Skeletal muscle cell (primary cell): ENCODE measurements at regions not wholly inside any gene's neighbourhood (a gene's known extent, or its start where the extent isn't known, plus 50 kb on each side); places are given as distances from the start of the nearest gene placed in this dataset.
"Not testable (repeated sequence)": the region's sequence is repeated elsewhere in the genome, so short reads cannot be mapped to it uniquely, and the experiment has no call there.

Source experiments
- DNase-seq: peaks from one replicate; pipeline ENCODE4 v3.0.0-alpha.2; 2010; ENCODE audit warnings: low read depth
- H3K4me3 ChIP-seq: 2 replicates; pipeline ENCODE4 v1.5.1; 2011; ENCODE audit warnings: low read depth, mild to moderate bottlenecking, control low read depth, low read length, moderate library complexity

- no peak overlapping the region for H3K4me3 ChIP-seq
- no peak for DNase-seq
Measured at GRCh38 chr4:117835566-117835965, 198.7 kb upstream of the NDST3 start.

GRCh38 chr4:117844594-117844993, 189.7 kb upstream of the NDST3 start:
- H3K4me3 ChIP-seq = no peak overlapping the region
- DNase-seq = no peak

GRCh38 chr4:117845270-117845669, 189.0 kb upstream of the NDST3 start:
- H3K4me3 ChIP-seq = no peak overlapping the region
- DNase-seq = no peak

- DNase-seq = no peak
- H3K4me3 ChIP-seq = no peak overlapping the region
Measured at GRCh38 chr4:117847849-117848248, 186.4 kb upstream of the NDST3 start.

- H3K4me3 ChIP-seq = no peak overlapping the region
- no peak for DNase-seq
Measured at GRCh38 chr4:117868201-117868600, 166.1 kb upstream of the NDST3 start.

- no peak overlapping the region for H3K4me3 ChIP-seq
- DNase-seq = no peak
Measured at GRCh38 chr4:117873779-117874178, 160.5 kb upstream of the NDST3 start.

- no peak for DNase-seq
- H3K4me3 ChIP-seq = no peak overlapping the region
Measured at GRCh38 chr4:117874216-117874615, 160.1 kb upstream of the NDST3 start.

GRCh38 chr4:117889978-117890377, 144.3 kb upstream of the NDST3 start:
- H3K4me3 ChIP-seq = no peak overlapping the region
- DNase-seq = no peak

- no peak overlapping the region for H3K4me3 ChIP-seq
- no peak for DNase-seq
Measured at GRCh38 chr4:117893207-117893606, 141.1 kb upstream of the NDST3 start.

- no peak overlapping the region for H3K4me3 ChIP-seq
- no peak for DNase-seq
Measured at GRCh38 chr4:117898496-117898895, 135.8 kb upstream of the NDST3 start.

- no peak overlapping the region for H3K4me3 ChIP-seq
- no peak for DNase-seq
Measured at GRCh38 chr4:117900832-117901231, 133.5 kb upstream of the NDST3 start.

GRCh38 chr4:117907646-117908045, 126.6 kb upstream of the NDST3 start:
- no peak overlapping the region for H3K4me3 ChIP-seq
- no peak for DNase-seq

GRCh38 chr4:117908306-117909207, 125.7 kb upstream of the NDST3 start:
- DNase-seq = no peak

GRCh38 chr4:117916728-117917127, 117.6 kb upstream of the NDST3 start:
- no peak overlapping the region for H3K4me3 ChIP-seq
- DNase-seq = no peak

More at GRCh38 chr4:117908306-117909207, 125.7 kb upstream of the NDST3 start:
- no peak overlapping the region for H3K4me3 ChIP-seq

- DNase-seq, H3K4me3 ChIP-seq: not testable (repeated sequence)
Measured at GRCh38 chr4:117922311-117922710, 112.0 kb upstream of the NDST3 start.

- H3K4me3 ChIP-seq, DNase-seq: not testable (repeated sequence)
Measured at GRCh38 chr4:117927823-117928222, 106.5 kb upstream of the NDST3 start.

GRCh38 chr4:117941611-117942010, 92.7 kb upstream of the NDST3 start:
- DNase-seq = no peak
- no peak overlapping the region for H3K4me3 ChIP-seq

GRCh38 chr4:117949621-117950020, 84.7 kb upstream of the NDST3 start:
- DNase-seq = no peak
- no peak overlapping the region for H3K4me3 ChIP-seq

GRCh38 chr4:117957571-117957970, 76.7 kb upstream of the NDST3 start:
- no peak for DNase-seq
- H3K4me3 ChIP-seq = no peak overlapping the region

GRCh38 chr4:117965622-117966021, 68.7 kb upstream of the NDST3 start:
- DNase-seq = no peak

GRCh38 chr4:117968606-117969005, 65.7 kb upstream of the NDST3 start:
- DNase-seq = no peak
- no peak overlapping the region for H3K4me3 ChIP-seq

More at GRCh38 chr4:117965622-117966021, 68.7 kb upstream of the NDST3 start:
- no peak overlapping the region for H3K4me3 ChIP-seq
